CD8-positive, alpha-beta memory T cell (primary cell): ENCODE measurements at regions not wholly inside any gene's neighbourhood (a gene's known extent, or its start where the extent isn't known, plus 50 kb on each side); places are given as distances from the start of the nearest gene placed in this dataset.
"Not testable (repeated sequence)": the region's sequence is repeated elsewhere in the genome, so short reads cannot be mapped to it uniquely, and the experiment has no call there.

ENCODE experiments used
- CTCF ChIA-PET: fragments of 350-600 bp; sonication (Branson Sonifier 250); formaldehyde crosslinking; loops from one replicate; lab custom pipeline; 2021; ENCODE audit warnings: antibody characterized with exemption; lab: Charles Lee
- POLR2A ChIA-PET: fragments of 350-600 bp; sonication (Branson Sonifier 250); formaldehyde crosslinking; loops from one replicate; lab custom pipeline; 2021; ENCODE audit warnings: antibody characterized with exemption; lab: Charles Lee
- DNase-seq, 5 donors: peaks; one replicate each; pipeline versions ENCODE4 v3.0.0 to v3.0.0-alpha.2; 2020 to 2022; ENCODE audit warnings: mixed read lengths in 1 of 5
- H3K27ac ChIP-seq: one replicate; pipeline ENCODE4 v1.7.0; 2013; ENCODE audit warnings: low read depth, mild to moderate bottlenecking, low read length, moderate library complexity
- H3K27me3 ChIP-seq: 2 replicates; pipeline ENCODE4 v1.7.0; 2013; ENCODE audit warnings: low read length, mild to moderate bottlenecking; ENCODE audit not compliant: insufficient read depth, poor library complexity, severe bottlenecking
- H3K36me3 ChIP-seq: 2 replicates; pipeline ENCODE4 v1.7.0; 2013; ENCODE audit warnings: mild to moderate bottlenecking, low read length, moderate library complexity; ENCODE audit not compliant: insufficient read depth
- H3K4me1 ChIP-seq: 2 replicates; pipeline ENCODE4 v1.7.0; 2013; ENCODE audit warnings: mild to moderate bottlenecking, low read length, moderate library complexity; ENCODE audit not compliant: insufficient read depth
- H3K4me3 ChIP-seq: 2 replicates; pipeline ENCODE4 v1.7.0; 2013; ENCODE audit warnings: mild to moderate bottlenecking, low read length
- H3K9me3 ChIP-seq: 2 replicates; pipeline ENCODE4 v1.7.0; 2013; ENCODE audit warnings: mild to moderate bottlenecking, low read length
- H3K27ac Mint-ChIP-seq, 8 donors: one replicate each; pipeline ENCODE4 v1.8.0; 2020 to 2021; ENCODE audit warnings: mixed read lengths in 8 of 8, mild to moderate bottlenecking in 6 of 8, inconsistent platforms in 3 of 8, moderate library complexity in 3 of 8
- H3K27me3 Mint-ChIP-seq, 2 donors: one replicate each; pipeline ENCODE4 v1.8.0; 2020 to 2021; ENCODE audit warnings: mixed read lengths in 2 of 2, mild to moderate bottlenecking in 1 of 2, moderate library complexity in 1 of 2
- H3K36me3 Mint-ChIP-seq, 3 donors: one replicate each; pipeline ENCODE4 v1.8.0; 2020 to 2021; ENCODE audit warnings: mixed read lengths in 3 of 3, inconsistent platforms in 1 of 3, mild to moderate bottlenecking in 1 of 3
- H3K4me1 Mint-ChIP-seq, 3 donors: one replicate each; pipeline ENCODE4 v1.8.0; 2020 to 2021; ENCODE audit warnings: mixed read lengths in 3 of 3, inconsistent platforms in 1 of 3, mild to moderate bottlenecking in 1 of 3
- H3K4me3 Mint-ChIP-seq, 7 donors: one replicate each; pipeline ENCODE4 v1.8.0; 2020 to 2021; ENCODE audit warnings: mixed read lengths in 7 of 7, mild to moderate bottlenecking in 6 of 7, moderate library complexity in 4 of 7, inconsistent platforms in 2 of 7
- H3K9me3 Mint-ChIP-seq, 5 donors: one replicate each; pipeline ENCODE4 v1.8.0; 2020 to 2022; ENCODE audit warnings: mixed read lengths in 5 of 5, mild to moderate bottlenecking in 3 of 5, moderate library complexity in 2 of 5, inconsistent platforms in 1 of 5

DNA sequence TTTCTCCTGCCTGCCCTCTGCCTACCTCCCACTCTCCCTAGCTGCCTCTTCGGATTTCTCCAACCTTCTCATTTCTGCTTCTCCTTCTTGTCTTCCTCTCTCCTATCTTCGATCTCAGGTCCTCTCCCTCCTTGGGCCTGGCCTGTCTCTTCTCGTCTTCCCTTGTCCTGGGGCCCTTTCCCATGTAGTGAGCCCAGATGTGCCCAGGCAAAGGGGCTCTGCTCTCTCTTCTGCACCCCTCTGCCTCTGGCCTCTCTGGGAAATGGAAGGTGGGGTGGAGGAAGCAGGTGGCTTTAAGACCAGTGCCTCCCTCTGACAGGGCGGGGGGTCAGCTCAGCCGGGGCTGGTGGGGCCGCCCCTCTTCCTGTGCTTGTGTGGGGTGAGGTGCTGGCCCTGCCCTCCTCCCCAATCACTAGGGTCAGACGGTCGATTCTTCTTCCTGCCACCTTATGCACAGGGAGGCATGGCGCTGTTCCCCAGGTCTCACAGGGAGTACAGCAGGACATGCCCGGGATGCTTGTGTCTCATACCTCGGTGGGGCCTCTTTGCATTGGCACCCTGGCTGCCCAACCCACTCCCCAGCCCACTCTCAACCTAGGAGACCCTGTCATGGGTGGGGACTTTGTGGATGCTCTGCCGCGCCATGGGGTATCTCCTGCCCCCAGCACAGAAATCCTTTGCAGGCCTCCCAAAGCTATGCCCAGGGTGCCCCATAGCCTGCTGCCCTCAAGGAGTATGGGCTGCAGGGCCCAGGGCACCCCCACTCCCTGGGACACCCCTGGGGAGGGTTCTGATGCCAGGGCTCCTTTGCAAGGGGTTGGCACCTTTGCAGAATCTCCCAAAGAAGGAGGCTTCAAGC lies 213.8 kb upstream of the HAAO start:
- Mint-ChIP-seq H3K36me3 (peaks cover 0 to 17% (median 0%) of the 10 kb centered on the region in 3 donors), H3K4me1 (peaks cover 1 to 12% (median 4%) of the 10 kb centered on the region in 3 donors), H3K27ac (peak overlapping the region in 1 of 8 donors; percentile 20), H3K9me3 (peaks cover 0 to 2% (median 0%) of the 10 kb centered on the region in 5 donors), H3K27me3 (peaks cover 0 to 6% of the 10 kb centered on the region in 2 donors), H3K4me3 (no peak overlapping the region)
- Histone ChIP-seq H3K27ac (no peak overlapping the region), H3K4me1 (peaks cover 5% of the 10 kb centered on the region), H3K36me3 (no peaks in the 10 kb centered on the region), H3K27me3 (no peaks in the 10 kb centered on the region), H3K4me3 (no peak overlapping the region), H3K9me3 (no peaks in the 10 kb centered on the region)
- ChIA-PET CTCF (no interaction called here), POLR2A (no interaction called here)
- DNase-seq, result no peak

DNA sequence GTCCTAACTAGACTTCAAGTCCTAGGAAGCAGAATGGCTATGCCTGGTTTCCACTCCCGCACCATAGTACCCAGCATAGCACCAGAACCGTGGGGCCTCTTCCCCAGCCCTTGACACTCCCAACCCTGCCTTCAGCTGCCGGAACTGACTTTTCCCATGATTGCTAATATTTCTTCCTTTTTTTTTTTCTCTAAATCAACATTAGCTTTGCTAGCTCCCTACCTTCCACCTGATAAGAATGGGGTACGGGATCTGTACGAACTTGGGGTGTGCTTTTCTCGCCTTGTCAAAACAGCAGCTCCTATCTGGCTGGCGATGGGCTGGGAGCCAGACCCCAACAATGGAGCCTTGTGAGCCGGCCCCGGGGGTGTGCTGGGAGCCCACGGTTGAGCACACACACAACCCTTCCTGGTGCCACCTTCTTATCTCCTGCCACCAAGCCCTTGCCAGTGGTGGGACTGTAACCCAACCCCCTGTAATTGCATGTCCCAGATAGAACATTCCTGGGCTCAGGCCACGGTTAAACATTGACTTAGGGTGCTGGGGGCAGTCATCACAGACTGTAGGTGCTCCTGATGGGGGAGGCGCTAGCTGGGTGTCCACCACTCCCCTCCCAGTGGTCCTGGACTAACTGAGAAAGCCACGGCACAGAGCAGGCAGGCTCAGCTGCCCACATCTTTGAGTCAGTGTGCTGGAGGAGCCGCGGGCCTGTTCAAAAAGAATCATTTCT lies 213.0 kb upstream of the HAAO start:
- ChIA-PET POLR2A (no interaction called here), CTCF (interaction anchor here (1.0 kb wide), 1 partner anchor 20 kb away, joined by 3 read pairs; no protein-coding TSS in a partner anchor)
- no peak overlapping the region for H3K4me3 Mint-ChIP-seq

GRCh38 chr2:43004879-43005244 lies 212.5 kb upstream of the HAAO start:
- Mint-ChIP-seq H3K4me1 (no peaks in the 10 kb centered on the region), H3K27ac (no peak overlapping the region), H3K27me3 (peaks cover 0 to 5% of the 10 kb centered on the region in 2 donors), H3K4me3 (no peak overlapping the region), H3K9me3 (peaks cover 0 to 2% (median 0%) of the 10 kb centered on the region in 5 donors), H3K36me3 (peaks cover 0 to 17% (median 0%) of the 10 kb centered on the region in 3 donors)
- ChIA-PET CTCF (interaction anchor here (1.0 kb wide), 1 partner anchor 21 kb away, joined by 3 read pairs; no protein-coding TSS in a partner anchor), POLR2A (no interaction called here)
- no peak overlapping the region for H3K4me3 ChIP-seq
- no peaks in the 10 kb centered on the region for H3K4me1 ChIP-seq
- H3K36me3 ChIP-seq, result no peaks in the 10 kb centered on the region
- DNase-seq, result no peak
- no peak overlapping the region for H3K27ac ChIP-seq
- no peaks in the 10 kb centered on the region for H3K27me3 ChIP-seq
- H3K9me3 ChIP-seq, result no peaks in the 10 kb centered on the region

More for the DNA sequence above, 213.0 kb upstream of the HAAO start:
- no peak overlapping the region for H3K4me3 ChIP-seq
- H3K9me3 ChIP-seq, result no peaks in the 10 kb centered on the region
- DNase-seq, result no peak
- no peaks in the 10 kb centered on the region for H3K4me1 ChIP-seq
- peaks cover 0 to 6% of the 10 kb centered on the region in 2 donors for H3K27me3 Mint-ChIP-seq
- no peaks in the 10 kb centered on the region for H3K27me3 ChIP-seq
- peaks cover 0 to 4% (median under 1%) of the 10 kb centered on the region in 3 donors for H3K4me1 Mint-ChIP-seq
- H3K36me3 Mint-ChIP-seq, result peaks cover 0 to 17% (median 0%) of the 10 kb centered on the region in 3 donors
- H3K27ac ChIP-seq, result no peak overlapping the region
- H3K36me3 ChIP-seq, result no peaks in the 10 kb centered on the region
- H3K27ac Mint-ChIP-seq, result no peak overlapping the region
- peaks cover 0 to 2% (median 0%) of the 10 kb centered on the region in 5 donors for H3K9me3 Mint-ChIP-seq

DNA sequence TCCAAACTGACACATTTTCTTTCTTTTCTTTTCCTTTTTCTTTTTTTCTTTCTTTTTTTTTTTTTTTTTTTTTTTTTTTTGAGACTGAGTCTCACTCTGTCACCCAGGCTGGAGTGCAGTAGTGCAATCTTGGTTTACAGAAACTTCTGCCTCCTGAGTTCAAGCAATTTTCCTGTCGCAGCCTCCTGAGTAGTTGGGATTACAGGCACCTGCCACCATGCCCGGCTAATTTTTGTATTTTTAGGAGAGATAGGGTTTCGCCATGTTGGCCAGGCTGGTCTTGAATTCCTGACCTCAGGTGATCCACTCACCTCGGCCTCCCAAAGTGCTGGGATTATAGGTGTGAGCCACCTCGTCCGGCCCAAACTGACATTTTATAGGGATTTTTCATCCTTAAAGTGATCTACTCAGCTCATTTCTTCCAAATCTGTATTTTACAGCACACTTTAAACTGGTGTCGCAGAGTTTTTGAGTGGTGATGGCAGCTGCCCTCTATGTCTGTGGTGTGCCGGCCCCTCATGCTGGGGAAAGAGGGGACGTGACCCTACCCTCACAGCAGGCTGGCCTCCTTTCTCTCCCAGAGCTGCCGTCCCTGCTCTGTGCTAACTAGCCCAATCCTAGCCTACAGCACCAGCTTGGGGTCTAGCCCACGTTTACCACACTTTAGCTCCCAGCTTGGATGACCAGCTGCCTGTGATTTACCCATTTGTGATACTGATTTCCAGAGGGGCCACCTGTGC lies 211.9 kb upstream of the HAAO start:
- H3K27ac Mint-ChIP-seq, H3K4me3 ChIP-seq, CTCF ChIA-PET, DNase-seq, H3K4me1 Mint-ChIP-seq, H3K36me3 ChIP-seq, H3K4me1 ChIP-seq, POLR2A ChIA-PET, H3K4me3 Mint-ChIP-seq, H3K27me3 ChIP-seq, H3K9me3 Mint-ChIP-seq, H3K27me3 Mint-ChIP-seq, H3K27ac ChIP-seq, H3K9me3 ChIP-seq: not testable (repeated sequence)
- peaks cover 0 to 17% (median 0%) of the 10 kb centered on the region in 3 donors for H3K36me3 Mint-ChIP-seq

GRCh38 chr2:43003702-43004101 lies 211.3 kb upstream of the HAAO start:
- no peak for DNase-seq
- Histone ChIP-seq H3K36me3 (no peaks in the 10 kb centered on the region), H3K4me1 (no peaks in the 10 kb centered on the region), H3K27ac (no peak overlapping the region), H3K9me3 (no peaks in the 10 kb centered on the region), H3K27me3 (no peaks in the 10 kb centered on the region), H3K4me3 (no peak overlapping the region)
- ChIA-PET POLR2A (no interaction called here), CTCF (no interaction called here)
- H3K4me1 Mint-ChIP-seq, result no peaks in the 10 kb centered on the region
- H3K9me3 Mint-ChIP-seq, result peaks cover 0 to 2% (median 0%) of the 10 kb centered on the region in 5 donors
- no peak overlapping the region for H3K27ac Mint-ChIP-seq
- peaks cover 0 to 3% of the 10 kb centered on the region in 2 donors for H3K27me3 Mint-ChIP-seq
- no peak overlapping the region for H3K4me3 Mint-ChIP-seq
- peaks cover 0 to 14% (median 0%) of the 10 kb centered on the region in 3 donors for H3K36me3 Mint-ChIP-seq

DNA sequence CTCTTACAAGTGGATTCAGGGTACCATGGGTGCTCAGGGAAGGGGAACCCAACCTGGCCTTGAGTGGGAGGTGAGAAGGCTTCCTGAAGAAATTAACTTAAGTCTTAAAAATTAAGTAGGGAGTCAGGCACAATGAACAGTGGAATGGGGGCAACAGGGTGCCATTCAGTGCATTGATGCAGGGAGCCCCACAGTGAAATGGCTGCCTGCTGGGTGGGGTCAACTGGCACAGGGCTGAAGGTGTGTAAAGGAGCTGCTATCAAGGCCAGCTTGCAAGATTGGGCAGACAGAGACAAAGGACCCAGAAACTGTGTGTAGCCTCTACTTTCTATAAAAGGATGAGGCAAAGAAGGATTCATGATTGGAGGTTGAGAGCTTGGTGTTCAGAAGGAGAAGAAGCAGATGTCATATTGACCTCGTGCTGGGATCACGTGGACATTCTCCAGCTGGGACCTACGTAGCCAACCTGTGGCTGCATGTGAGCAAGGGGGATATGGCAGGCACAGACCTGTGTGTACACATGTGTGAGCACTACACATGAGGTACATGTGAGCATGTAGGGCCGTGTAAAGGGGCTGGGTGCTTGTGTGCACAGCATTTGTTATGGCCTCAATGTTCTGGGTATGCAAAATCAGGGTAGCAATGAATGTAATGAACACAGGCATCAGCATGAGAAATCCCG lies 209.5 kb upstream of the HAAO start:
- peaks cover 0 to 2% of the 10 kb centered on the region in 2 donors for H3K27me3 Mint-ChIP-seq
- no peaks in the 10 kb centered on the region for H3K36me3 Mint-ChIP-seq
- no peaks in the 10 kb centered on the region for H3K4me1 Mint-ChIP-seq
- no peak overlapping the region for H3K4me3 Mint-ChIP-seq
- H3K9me3 Mint-ChIP-seq, result no peaks in the 10 kb centered on the region
- H3K27ac Mint-ChIP-seq, result peak overlapping the region in 1 of 8 donors; percentile 68
- H3K27ac ChIP-seq, result no peak overlapping the region
- no peaks in the 10 kb centered on the region for H3K9me3 ChIP-seq
- ChIA-PET POLR2A (no interaction called here), CTCF (no interaction called here)
- H3K4me1 ChIP-seq, result no peaks in the 10 kb centered on the region
- DNase-seq, result no peak
- H3K27me3 ChIP-seq, result no peaks in the 10 kb centered on the region
- H3K4me3 ChIP-seq, result no peak overlapping the region
- no peaks in the 10 kb centered on the region for H3K36me3 ChIP-seq

GRCh38 chr2:43001055-43001378 lies 208.6 kb upstream of the HAAO start:
- no peaks in the 10 kb centered on the region for H3K4me1 ChIP-seq
- H3K27me3 ChIP-seq, result no peaks in the 10 kb centered on the region
- CTCF ChIA-PET, result no interaction called here
- H3K27ac Mint-ChIP-seq, result no peak overlapping the region
- H3K4me3 ChIP-seq, result no peak overlapping the region
- H3K27me3 Mint-ChIP-seq, result peaks cover 0 to 2% of the 10 kb centered on the region in 2 donors
- H3K4me1 Mint-ChIP-seq, result no peaks in the 10 kb centered on the region
- no peaks in the 10 kb centered on the region for H3K9me3 ChIP-seq
- H3K27ac ChIP-seq, result no peak overlapping the region
- POLR2A ChIA-PET, result no interaction called here
- DNase-seq, result no peak
- H3K9me3 Mint-ChIP-seq, result peaks cover 0 to 4% (median 0%) of the 10 kb centered on the region in 5 donors
- H3K36me3 ChIP-seq, result no peaks in the 10 kb centered on the region
- no peak overlapping the region for H3K4me3 Mint-ChIP-seq
- no peaks in the 10 kb centered on the region for H3K36me3 Mint-ChIP-seq
